Naive B cell (primary cell): ENCODE measurements at regions not wholly inside any gene's neighbourhood (a gene's known extent, or its start where the extent isn't known, plus 50 kb on each side); places are given as distances from the start of the nearest gene placed in this dataset.
A peak's percentile ranks its signal among the peaks of the same experiment; 100 is the strongest.

Source experiments
- ATAC-seq, 2 donors: fragments of 150-1000 bp; cut with Tn5 transposase; 2 replicates each; pipeline ENCODE4 v1.10.0; 2021; ENCODE audit warnings: low read depth in 2 of 2, mild to moderate bottlenecking in 2 of 2, moderate library complexity in 2 of 2
- DNase-seq: peaks from one replicate; pipeline ENCODE4 v3.0.0; 2022
- H3K27ac Mint-ChIP-seq, 6 donors: one replicate each; pipeline ENCODE4 v1.8.0; 2020 to 2022; ENCODE audit warnings: mild to moderate bottlenecking in 6 of 6, mixed read lengths in 6 of 6, moderate library complexity in 5 of 6, inconsistent platforms in 2 of 6
- H3K27me3 Mint-ChIP-seq, 3 donors: one replicate each; pipeline ENCODE4 v1.8.0; 2021 to 2022; ENCODE audit warnings: mixed read lengths in 3 of 3, mild to moderate bottlenecking in 1 of 3
- H3K36me3 Mint-ChIP-seq, 2 donors: one replicate each; pipeline ENCODE4 v1.8.0; 2020 to 2022; ENCODE audit warnings: mixed read lengths in 2 of 2, inconsistent platforms in 1 of 2, mild to moderate bottlenecking in 1 of 2
- H3K4me1 Mint-ChIP-seq, 3 donors: one replicate each; pipeline ENCODE4 v1.8.0; 2020 to 2022; ENCODE audit warnings: mixed read lengths in 3 of 3, inconsistent platforms in 1 of 3, mild to moderate bottlenecking in 1 of 3, moderate library complexity in 1 of 3
- H3K4me3 Mint-ChIP-seq, 8 donors: one replicate each; pipeline ENCODE4 v1.8.0; 2020 to 2022; ENCODE audit warnings: mild to moderate bottlenecking in 8 of 8, mixed read lengths in 8 of 8, moderate library complexity in 8 of 8, inconsistent platforms in 2 of 8
- H3K9me3 Mint-ChIP-seq, 7 donors: one replicate each; pipeline ENCODE4 v1.8.0; 2020 to 2022; ENCODE audit warnings: mixed read lengths in 7 of 7, mild to moderate bottlenecking in 5 of 7, inconsistent platforms in 2 of 7, moderate library complexity in 1 of 7

GRCh38 chr9:126205845-126206498 is 120.7 kb upstream of the MVB12B start:
- H3K27me3 Mint-ChIP-seq = peaks cover 16 to 21% (median 21%) of the 10 kb centered on the region in 3 donors
- H3K36me3 Mint-ChIP-seq = no peaks in the 10 kb centered on the region
- peak overlapping the region in 1 of 6 donors; percentile 11 for H3K27ac Mint-ChIP-seq
- peak overlapping the region in 1 of 8 donors; percentile 31 for H3K4me3 Mint-ChIP-seq
- H3K4me1 Mint-ChIP-seq = peaks cover 0 to 6% (median 0%) of the 10 kb centered on the region in 3 donors
- DNase-seq (no peak), ATAC-seq (no peak)
- H3K9me3 Mint-ChIP-seq = peaks cover 0 to 18% (median 0%) of the 10 kb centered on the region in 7 donors

GRCh38 chr9:126207256-126207655 is 119.4 kb upstream of the MVB12B start:
- H3K27me3 Mint-ChIP-seq = peaks cover 16 to 21% (median 16%) of the 10 kb centered on the region in 3 donors

GRCh38 chr9:126208216-126208758 is 118.3 kb upstream of the MVB12B start:
- H3K27ac Mint-ChIP-seq = peak overlapping the region in 1 of 6 donors; percentile 49
- peaks cover 0 to 11% (median 0%) of the 10 kb centered on the region in 7 donors for H3K9me3 Mint-ChIP-seq
- no peak overlapping the region for H3K4me3 Mint-ChIP-seq
- H3K36me3 Mint-ChIP-seq = no peaks in the 10 kb centered on the region
- DNase-seq (no peak), ATAC-seq (no peak)
- peaks cover 8 to 18% (median 16%) of the 10 kb centered on the region in 3 donors for H3K27me3 Mint-ChIP-seq
- H3K4me1 Mint-ChIP-seq = no peaks in the 10 kb centered on the region

More at GRCh38 chr9:126207256-126207655, 119.4 kb upstream of the MVB12B start:
- H3K36me3 Mint-ChIP-seq = no peaks in the 10 kb centered on the region
- ATAC-seq (no peak), DNase-seq (no peak)
- no peak overlapping the region for H3K27ac Mint-ChIP-seq
- H3K9me3 Mint-ChIP-seq = peaks cover 0 to 16% (median 0%) of the 10 kb centered on the region in 7 donors
- H3K4me3 Mint-ChIP-seq = no peak overlapping the region
- peaks cover 0 to 6% (median 0%) of the 10 kb centered on the region in 3 donors for H3K4me1 Mint-ChIP-seq

- DNase-seq (no peak), ATAC-seq (no peak)
- Mint-ChIP-seq H3K9me3 (peaks cover 6 to 28% (median 15%) of the 10 kb centered on the region in 7 donors), H3K4me3 (no peak overlapping the region), H3K36me3 (peaks cover 0 to 23% of the 10 kb centered on the region in 2 donors), H3K27me3 (peaks cover 25 to 31% (median 25%) of the 10 kb centered on the region in 3 donors), H3K27ac (no peak overlapping the region), H3K4me1 (no peaks in the 10 kb centered on the region)
Observed at GRCh38 chr9:126211441-126212074, 115.1 kb upstream of the MVB12B start.

GRCh38 chr9:126215486-126215885 is 111.1 kb upstream of the MVB12B start:
- Mint-ChIP-seq H3K27me3 (peaks cover 31 to 53% (median 32%) of the 10 kb centered on the region in 3 donors), H3K27ac (peak overlapping the region in 1 of 6 donors; percentile 43), H3K4me1 (peaks cover 0 to 5% (median 3%) of the 10 kb centered on the region in 3 donors), H3K36me3 (peaks cover 0 to 23% of the 10 kb centered on the region in 2 donors), H3K9me3 (peaks cover 6 to 21% (median 15%) of the 10 kb centered on the region in 7 donors), H3K4me3 (no peak overlapping the region)
- no peak for DNase-seq
- ATAC-seq = no peak

- peaks cover 35 to 59% (median 41%) of the 10 kb centered on the region in 3 donors for H3K27me3 Mint-ChIP-seq
Observed at GRCh38 chr9:126216826-126217225, 109.8 kb upstream of the MVB12B start.

GRCh38 chr9:126217250-126217653 is 109.4 kb upstream of the MVB12B start:
- ATAC-seq (no peak), DNase-seq (no peak)
- peaks cover 11 to 38% (median 18%) of the 10 kb centered on the region in 7 donors for H3K9me3 Mint-ChIP-seq
- H3K4me3 Mint-ChIP-seq = no peak overlapping the region
- peaks cover 5 to 23% of the 10 kb centered on the region in 2 donors for H3K36me3 Mint-ChIP-seq
- H3K27ac Mint-ChIP-seq = no peak overlapping the region
- peaks cover 40 to 63% (median 46%) of the 10 kb centered on the region in 3 donors for H3K27me3 Mint-ChIP-seq
- H3K4me1 Mint-ChIP-seq = peaks cover 2 to 5% (median 3%) of the 10 kb centered on the region in 3 donors

More at GRCh38 chr9:126216826-126217225, 109.8 kb upstream of the MVB12B start:
- H3K9me3 Mint-ChIP-seq = peaks cover 11 to 34% (median 18%) of the 10 kb centered on the region in 7 donors
- H3K4me1 Mint-ChIP-seq = peaks cover 0 to 5% (median 3%) of the 10 kb centered on the region in 3 donors
- peaks cover 3 to 23% of the 10 kb centered on the region in 2 donors for H3K36me3 Mint-ChIP-seq
- H3K4me3 Mint-ChIP-seq = no peak overlapping the region
- H3K27ac Mint-ChIP-seq = no peak overlapping the region
- DNase-seq (no peak), ATAC-seq (no peak)

GRCh38 chr9:126217797-126218196 is 108.8 kb upstream of the MVB12B start:
- H3K4me1 Mint-ChIP-seq = peaks cover 4 to 5% (median 5%) of the 10 kb centered on the region in 3 donors
- ATAC-seq (no peak), DNase-seq (no peak)
- peaks cover 5 to 23% of the 10 kb centered on the region in 2 donors for H3K36me3 Mint-ChIP-seq
- H3K27ac Mint-ChIP-seq = no peak overlapping the region
- peaks cover 11 to 39% (median 18%) of the 10 kb centered on the region in 7 donors for H3K9me3 Mint-ChIP-seq
- peak overlapping the region in 1 of 8 donors; percentile 68 for H3K4me3 Mint-ChIP-seq
- peaks cover 45 to 67% (median 47%) of the 10 kb centered on the region in 3 donors for H3K27me3 Mint-ChIP-seq

- Mint-ChIP-seq H3K36me3 (peaks cover 5 to 23% of the 10 kb centered on the region in 2 donors), H3K9me3 (peaks cover 11 to 39% (median 16%) of the 10 kb centered on the region in 7 donors), H3K27ac (peak overlapping the region in 1 of 6 donors; percentile 65), H3K4me1 (peaks cover 4 to 5% (median 5%) of the 10 kb centered on the region in 3 donors), H3K4me3 (no peak overlapping the region), H3K27me3 (peaks cover 47 to 74% (median 53%) of the 10 kb centered on the region in 3 donors)
- DNase-seq (no peak), ATAC-seq (no peak)
Observed at GRCh38 chr9:126218359-126219125, 108.1 kb upstream of the MVB12B start.

GRCh38 chr9:126219166-126219565 is 107.5 kb upstream of the MVB12B start:
- H3K27ac Mint-ChIP-seq = no peak overlapping the region
- peaks cover 8 to 34% (median 13%) of the 10 kb centered on the region in 7 donors for H3K9me3 Mint-ChIP-seq
- ATAC-seq (no peak), DNase-seq (no peak)
- H3K4me1 Mint-ChIP-seq = peaks cover 5 to 10% (median 9%) of the 10 kb centered on the region in 3 donors
- no peak overlapping the region for H3K4me3 Mint-ChIP-seq
- H3K36me3 Mint-ChIP-seq = peaks cover 5 to 26% of the 10 kb centered on the region in 2 donors
- H3K27me3 Mint-ChIP-seq = peaks cover 49 to 80% (median 57%) of the 10 kb centered on the region in 3 donors

GRCh38 chr9:126219648-126220063 is 107.0 kb upstream of the MVB12B start:
- no peak for DNase-seq
- Mint-ChIP-seq H3K27ac (peak overlapping the region in 1 of 6 donors; percentile 47), H3K4me1 (peaks cover 5 to 13% (median 9%) of the 10 kb centered on the region in 3 donors), H3K9me3 (peaks cover 5 to 30% (median 11%) of the 10 kb centered on the region in 7 donors), H3K36me3 (peaks cover 5 to 26% of the 10 kb centered on the region in 2 donors), H3K27me3 (peaks cover 53 to 80% (median 57%) of the 10 kb centered on the region in 3 donors), H3K4me3 (no peak overlapping the region)
- ATAC-seq = no peak

GRCh38 chr9:126221480-126221879 is 105.1 kb upstream of the MVB12B start:
- ATAC-seq = no peak
- Mint-ChIP-seq H3K36me3 (peaks cover 5 to 11% of the 10 kb centered on the region in 2 donors), H3K27me3 (peaks cover 50 to 80% (median 71%) of the 10 kb centered on the region in 3 donors), H3K9me3 (peaks cover 0 to 18% (median 4%) of the 10 kb centered on the region in 7 donors), H3K4me3 (no peak overlapping the region), H3K27ac (no peak overlapping the region), H3K4me1 (peaks cover 5 to 13% (median 9%) of the 10 kb centered on the region in 3 donors)
- no peak for DNase-seq
